A673 (cell line): ENCODE measurements at regions not wholly inside any gene's neighbourhood (a gene's known extent, or its start where the extent isn't known, plus 50 kb on each side); places are given as distances from the start of the nearest gene placed in this dataset.

Source experiments
- EZH2 ChIP-seq: fragments of 200-600 bp; sonication (generic); IDR thresholded peaks from 2 replicates; pipeline ENCODE4 v1.6.1; 2017; ENCODE audit warnings: borderline replicate concordance, low read depth, mild to moderate bottlenecking, mixed read lengths, antibody characterized with exemption, low read length; ENCODE audit not compliant: poor library complexity, severe bottlenecking
- TF ChIP-seq, protein P1 (sequence below): fragments of 300-800, 200-600 bp; sonication (generic); conservative IDR thresholded peaks from 2 replicates; pipeline ENCODE4 v1.5.1; 2017; ENCODE audit warnings: low read depth, mild to moderate bottlenecking, antibody characterized with exemption, low read length, moderate library complexity, mixed read lengths

- TF ChIP-seq, protein P1, sequence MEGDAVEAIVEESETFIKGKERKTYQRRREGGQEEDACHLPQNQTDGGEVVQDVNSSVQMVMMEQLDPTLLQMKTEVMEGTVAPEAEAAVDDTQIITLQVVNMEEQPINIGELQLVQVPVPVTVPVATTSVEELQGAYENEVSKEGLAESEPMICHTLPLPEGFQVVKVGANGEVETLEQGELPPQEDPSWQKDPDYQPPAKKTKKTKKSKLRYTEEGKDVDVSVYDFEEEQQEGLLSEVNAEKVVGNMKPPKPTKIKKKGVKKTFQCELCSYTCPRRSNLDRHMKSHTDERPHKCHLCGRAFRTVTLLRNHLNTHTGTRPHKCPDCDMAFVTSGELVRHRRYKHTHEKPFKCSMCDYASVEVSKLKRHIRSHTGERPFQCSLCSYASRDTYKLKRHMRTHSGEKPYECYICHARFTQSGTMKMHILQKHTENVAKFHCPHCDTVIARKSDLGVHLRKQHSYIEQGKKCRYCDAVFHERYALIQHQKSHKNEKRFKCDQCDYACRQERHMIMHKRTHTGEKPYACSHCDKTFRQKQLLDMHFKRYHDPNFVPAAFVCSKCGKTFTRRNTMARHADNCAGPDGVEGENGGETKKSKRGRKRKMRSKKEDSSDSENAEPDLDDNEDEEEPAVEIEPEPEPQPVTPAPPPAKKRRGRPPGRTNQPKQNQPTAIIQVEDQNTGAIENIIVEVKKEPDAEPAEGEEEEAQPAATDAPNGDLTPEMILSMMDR = no peak
- no peak for TF ChIP-seq EZH2
Observed at GRCh38 chr11:92633820-92634219, 335.6 kb upstream of the MTNR1B start.
